WTC11 (cell line): ENCODE measurements at regions not wholly inside any gene's neighbourhood (a gene's known extent, or its start where the extent isn't known, plus 50 kb on each side); places are given as distances from the start of the nearest gene placed in this dataset.

ENCODE experiments used
- ATAC-seq: fragments of 200-7000 bp; cut with Tn5 transposase; 2 replicates; pipeline ENCODE4 v1.10.0; 2021; ENCODE audit warnings: mild to moderate bottlenecking, moderate library complexity
- CTCF ChIA-PET: fragments of 300-600 bp; sonication (Branson Sonifier 250); formaldehyde crosslinking; loops from one replicate; lab custom pipeline; 2021; ENCODE audit warnings: antibody characterized with exemption; lab: Charles Lee
- POLR2A ChIA-PET: fragments of 350-600 bp; sonication (Branson Sonifier 250); formaldehyde crosslinking; loops from one replicate; lab custom pipeline; 2021; ENCODE audit warnings: antibody characterized with exemption; lab: Charles Lee
- DNase-seq: peaks from one replicate; pipeline ENCODE4 v3.0.0; 2021; ENCODE audit warnings: low spot score
- H3K27ac Mint-ChIP-seq: 2 replicates; pipeline ENCODE4 v1.8.0; 2021; ENCODE audit warnings: mixed read lengths
- H3K27me3 Mint-ChIP-seq: 2 replicates; pipeline ENCODE4 v1.8.0; 2021; ENCODE audit warnings: low read depth, mild to moderate bottlenecking, moderate library complexity, mixed read lengths
- H3K36me3 Mint-ChIP-seq: 2 replicates; pipeline ENCODE4 v1.8.0; 2021; ENCODE audit warnings: mixed read lengths
- H3K4me1 Mint-ChIP-seq: 2 replicates; pipeline ENCODE4 v1.8.0; 2022; ENCODE audit warnings: mixed read lengths
- H3K4me3 Mint-ChIP-seq: 2 replicates; pipeline ENCODE4 v1.8.0; 2021; ENCODE audit warnings: mild to moderate bottlenecking, moderate library complexity, mixed read lengths
- H3K9me3 Mint-ChIP-seq: 2 replicates; pipeline ENCODE4 v1.8.0; 2021; ENCODE audit warnings: mixed read lengths
- ATF1 ChIP-seq: sonication (generic); formaldehyde crosslinking; IDR thresholded peaks from 2 replicates; pipeline ENCODE4 v1.8.1; 2023; ENCODE audit warnings: mild to moderate bottlenecking, moderate library complexity, missing genetic modification reagents
- CREM ChIP-seq: sonication (generic); formaldehyde crosslinking; IDR thresholded peaks from 2 replicates; pipeline ENCODE4 v1.8.1; 2022; ENCODE audit warnings: mild to moderate bottlenecking, missing genetic modification reagents, moderate library complexity
- HMGA2 ChIP-seq: fragments of 250-450 bp; sonication (Bioruptor Pico); IDR thresholded peaks from 2 replicates; pipeline ENCODE4 v1.4.0; 2021; ENCODE audit warnings: mild to moderate bottlenecking, moderate library complexity
- KAT7 ChIP-seq: sonication (generic); formaldehyde crosslinking; IDR thresholded peaks from 2 replicates; pipeline ENCODE4 v1.8.1; 2023; ENCODE audit warnings: missing genetic modification reagents, mild to moderate bottlenecking, borderline replicate concordance
- MXD4 ChIP-seq: fragments of 250-450 bp; sonication (Bioruptor Pico); IDR thresholded peaks from 2 replicates; pipeline ENCODE4 v1.8.0; 2021; ENCODE audit warnings: mild to moderate bottlenecking, moderate library complexity, borderline replicate concordance
- NR3C1 ChIP-seq: sonication (generic); formaldehyde crosslinking; conservative IDR thresholded peaks from 2 replicates; pipeline ENCODE4 v1.8.1; 2023; ENCODE audit warnings: low read depth, mild to moderate bottlenecking, missing genetic modification reagents
- SOX15 ChIP-seq: fragments of 250-450 bp; sonication (Bioruptor Pico); IDR thresholded peaks from 2 replicates; pipeline ENCODE4 v1.9.0; 2021; ENCODE audit warnings: mild to moderate bottlenecking
- SP1 ChIP-seq: sonication (generic); formaldehyde crosslinking; conservative IDR thresholded peaks from 2 replicates; pipeline ENCODE4 v1.8.1; 2022; ENCODE audit warnings: missing genetic modification reagents
- TEAD4 ChIP-seq: sonication (generic); formaldehyde crosslinking; IDR thresholded peaks from 2 replicates; pipeline ENCODE4 v1.8.0; 2022; ENCODE audit warnings: mild to moderate bottlenecking, missing genetic modification reagents
- ZNF138 ChIP-seq: sonication (generic); formaldehyde crosslinking; conservative IDR thresholded peaks from 2 replicates; pipeline ENCODE4 v1.8.1; 2022; ENCODE audit warnings: mild to moderate bottlenecking, moderate library complexity, missing genetic modification reagents
- ZNF423 ChIP-seq: fragments of 250-450 bp; sonication (Bioruptor Pico); IDR thresholded peaks from 2 replicates; pipeline ENCODE4 v2.1.2; 2022; ENCODE audit warnings: mild to moderate bottlenecking, moderate library complexity
- ZNF671 ChIP-seq: fragments of 250-450 bp; sonication (Bioruptor Pico); IDR thresholded peaks from 2 replicates; pipeline ENCODE4 v1.8.0; 2021; ENCODE audit warnings: mild to moderate bottlenecking
- TF ChIP-seq, protein P1 (sequence below): fragments of 250-450 bp; sonication (Bioruptor Pico); IDR thresholded peaks from 2 replicates; pipeline ENCODE4 v2.1.2; 2022; ENCODE audit warnings: mild to moderate bottlenecking, moderate library complexity
- TF ChIP-seq, protein P2 (sequence below): sonication (generic); formaldehyde crosslinking; IDR thresholded peaks from 2 replicates; pipeline ENCODE4 v1.8.1; 2022; ENCODE audit warnings: mild to moderate bottlenecking, missing genetic modification reagents, moderate library complexity, borderline replicate concordance
- TF ChIP-seq, protein P3 (sequence below): sonication (generic); formaldehyde crosslinking; IDR thresholded peaks from 2 replicates; pipeline ENCODE4 v1.8.0; 2023; ENCODE audit warnings: missing genetic modification reagents, mild to moderate bottlenecking, borderline replicate concordance
- TF ChIP-seq, protein P4 (sequence below): sonication (generic); formaldehyde crosslinking; IDR thresholded peaks from 2 replicates; pipeline ENCODE4 v1.8.0; 2022; ENCODE audit warnings: mild to moderate bottlenecking, missing genetic modification reagents
- TF ChIP-seq, protein P5 (sequence below): sonication (generic); formaldehyde crosslinking; IDR thresholded peaks from 2 replicates; pipeline ENCODE4 v1.8.1; 2022; ENCODE audit warnings: low read depth, missing genetic modification reagents, borderline replicate concordance

DNA sequence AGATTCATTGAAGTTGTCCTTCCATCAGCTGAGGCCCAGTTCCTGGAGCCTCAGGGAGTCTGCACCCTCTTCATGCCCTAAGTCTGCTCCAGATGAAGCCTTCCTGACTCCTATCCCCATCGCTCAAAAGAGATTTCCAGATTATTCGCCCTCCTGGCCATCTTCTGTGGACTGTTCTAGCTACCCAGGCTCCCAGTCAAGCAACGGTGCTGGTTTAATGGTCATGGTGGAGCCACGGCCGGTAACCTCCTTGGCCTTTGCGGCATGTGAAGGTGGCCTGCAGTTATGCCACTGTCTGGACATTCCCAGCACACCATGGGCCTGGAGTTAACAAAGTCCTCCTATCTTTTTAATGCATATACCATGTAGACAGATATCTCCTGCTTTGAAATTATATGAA, 140.1 kb upstream of the ASB18 start:
- ATAC-seq: no peak
- CTCF ChIA-PET: no interaction called here

DNA sequence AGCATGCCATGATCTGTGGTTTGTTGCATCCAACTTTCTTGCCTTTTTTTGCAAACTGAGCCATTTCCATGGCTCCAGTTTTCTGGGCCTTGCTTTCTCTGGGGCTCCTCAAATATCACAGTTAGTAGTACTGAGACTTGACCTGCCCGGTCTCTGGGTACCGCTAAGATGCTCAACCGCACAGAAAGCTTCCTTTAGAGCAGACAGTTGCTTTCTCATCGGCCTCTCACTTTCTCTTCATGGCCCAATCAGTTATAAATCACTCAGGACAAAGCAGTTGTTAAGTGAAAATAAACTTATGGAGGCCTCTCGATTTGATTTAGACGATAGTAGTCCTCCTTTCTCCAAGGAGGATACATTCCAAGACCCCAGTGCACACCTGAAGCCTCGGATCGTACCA, 141.2 kb upstream of the ASB18 start:
- peaks cover 35% of the 10 kb centered on the region for H3K4me1 Mint-ChIP-seq
- peaks cover 3% of the 10 kb centered on the region for H3K27me3 Mint-ChIP-seq
- H3K4me3 Mint-ChIP-seq: no peak overlapping the region
- ATAC-seq (no peak), DNase-seq (no peak)
- H3K36me3 Mint-ChIP-seq: peaks cover 3% of the 10 kb centered on the region; the same call in 1 of the 2 replicates
- peaks cover 19% of the 10 kb centered on the region for H3K9me3 Mint-ChIP-seq
- TF ChIP-seq ATF1 (CRISPR knock-in tag) (no peak), ZNF423 (CRISPR knock-in tag) (no peak), ZNF138 (CRISPR knock-in tag) (no peak), TEAD4 (CRISPR knock-in tag) (no peak), MXD4 (CRISPR knock-in tag) (no peak), NR3C1 (CRISPR knock-in tag) (no peak)
- ChIA-PET POLR2A (no interaction called here), CTCF (no interaction called here)
- H3K27ac Mint-ChIP-seq: no peak overlapping the region

More for the DNA sequence above, 140.1 kb upstream of the ASB18 start:
- H3K4me3 Mint-ChIP-seq: no peak overlapping the region
- H3K4me1 Mint-ChIP-seq: peaks cover 35% of the 10 kb centered on the region
- no peak overlapping the region for H3K27ac Mint-ChIP-seq
- TF ChIP-seq, protein P1, sequence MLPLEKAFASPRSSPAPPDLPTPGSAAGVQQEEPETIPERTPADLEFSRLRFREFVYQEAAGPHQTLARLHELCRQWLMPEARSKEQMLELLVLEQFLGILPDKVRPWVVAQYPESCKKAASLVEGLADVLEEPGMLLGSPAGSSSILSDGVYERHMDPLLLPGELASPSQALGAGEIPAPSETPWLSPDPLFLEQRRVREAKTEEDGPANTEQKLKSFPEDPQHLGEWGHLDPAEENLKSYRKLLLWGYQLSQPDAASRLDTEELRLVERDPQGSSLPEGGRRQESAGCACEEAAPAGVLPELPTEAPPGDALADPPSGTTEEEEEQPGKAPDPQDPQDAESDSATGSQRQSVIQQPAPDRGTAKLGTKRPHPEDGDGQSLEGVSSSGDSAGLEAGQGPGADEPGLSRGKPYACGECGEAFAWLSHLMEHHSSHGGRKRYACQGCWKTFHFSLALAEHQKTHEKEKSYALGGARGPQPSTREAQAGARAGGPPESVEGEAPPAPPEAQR (CRISPR knock-in tag): no peak
- TF ChIP-seq HMGA2 (CRISPR knock-in tag) (no peak), ZNF671 (CRISPR knock-in tag) (no peak), SOX15 (CRISPR knock-in tag) (no peak), SP1 (CRISPR knock-in tag) (no peak), CREM (no peak), KAT7 (CRISPR knock-in tag) (no peak)
- TF ChIP-seq, protein P2, sequence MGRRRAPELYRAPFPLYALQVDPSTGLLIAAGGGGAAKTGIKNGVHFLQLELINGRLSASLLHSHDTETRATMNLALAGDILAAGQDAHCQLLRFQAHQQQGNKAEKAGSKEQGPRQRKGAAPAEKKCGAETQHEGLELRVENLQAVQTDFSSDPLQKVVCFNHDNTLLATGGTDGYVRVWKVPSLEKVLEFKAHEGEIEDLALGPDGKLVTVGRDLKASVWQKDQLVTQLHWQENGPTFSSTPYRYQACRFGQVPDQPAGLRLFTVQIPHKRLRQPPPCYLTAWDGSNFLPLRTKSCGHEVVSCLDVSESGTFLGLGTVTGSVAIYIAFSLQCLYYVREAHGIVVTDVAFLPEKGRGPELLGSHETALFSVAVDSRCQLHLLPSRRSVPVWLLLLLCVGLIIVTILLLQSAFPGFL (CRISPR knock-in tag): no peak
- TF ChIP-seq, protein P3, sequence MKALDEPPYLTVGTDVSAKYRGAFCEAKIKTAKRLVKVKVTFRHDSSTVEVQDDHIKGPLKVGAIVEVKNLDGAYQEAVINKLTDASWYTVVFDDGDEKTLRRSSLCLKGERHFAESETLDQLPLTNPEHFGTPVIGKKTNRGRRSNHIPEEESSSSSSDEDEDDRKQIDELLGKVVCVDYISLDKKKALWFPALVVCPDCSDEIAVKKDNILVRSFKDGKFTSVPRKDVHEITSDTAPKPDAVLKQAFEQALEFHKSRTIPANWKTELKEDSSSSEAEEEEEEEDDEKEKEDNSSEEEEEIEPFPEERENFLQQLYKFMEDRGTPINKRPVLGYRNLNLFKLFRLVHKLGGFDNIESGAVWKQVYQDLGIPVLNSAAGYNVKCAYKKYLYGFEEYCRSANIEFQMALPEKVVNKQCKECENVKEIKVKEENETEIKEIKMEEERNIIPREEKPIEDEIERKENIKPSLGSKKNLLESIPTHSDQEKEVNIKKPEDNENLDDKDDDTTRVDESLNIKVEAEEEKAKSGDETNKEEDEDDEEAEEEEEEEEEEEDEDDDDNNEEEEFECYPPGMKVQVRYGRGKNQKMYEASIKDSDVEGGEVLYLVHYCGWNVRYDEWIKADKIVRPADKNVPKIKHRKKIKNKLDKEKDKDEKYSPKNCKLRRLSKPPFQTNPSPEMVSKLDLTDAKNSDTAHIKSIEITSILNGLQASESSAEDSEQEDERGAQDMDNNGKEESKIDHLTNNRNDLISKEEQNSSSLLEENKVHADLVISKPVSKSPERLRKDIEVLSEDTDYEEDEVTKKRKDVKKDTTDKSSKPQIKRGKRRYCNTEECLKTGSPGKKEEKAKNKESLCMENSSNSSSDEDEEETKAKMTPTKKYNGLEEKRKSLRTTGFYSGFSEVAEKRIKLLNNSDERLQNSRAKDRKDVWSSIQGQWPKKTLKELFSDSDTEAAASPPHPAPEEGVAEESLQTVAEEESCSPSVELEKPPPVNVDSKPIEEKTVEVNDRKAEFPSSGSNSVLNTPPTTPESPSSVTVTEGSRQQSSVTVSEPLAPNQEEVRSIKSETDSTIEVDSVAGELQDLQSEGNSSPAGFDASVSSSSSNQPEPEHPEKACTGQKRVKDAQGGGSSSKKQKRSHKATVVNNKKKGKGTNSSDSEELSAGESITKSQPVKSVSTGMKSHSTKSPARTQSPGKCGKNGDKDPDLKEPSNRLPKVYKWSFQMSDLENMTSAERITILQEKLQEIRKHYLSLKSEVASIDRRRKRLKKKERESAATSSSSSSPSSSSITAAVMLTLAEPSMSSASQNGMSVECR (CRISPR knock-in tag): no peak
- TF ChIP-seq, protein P4, sequence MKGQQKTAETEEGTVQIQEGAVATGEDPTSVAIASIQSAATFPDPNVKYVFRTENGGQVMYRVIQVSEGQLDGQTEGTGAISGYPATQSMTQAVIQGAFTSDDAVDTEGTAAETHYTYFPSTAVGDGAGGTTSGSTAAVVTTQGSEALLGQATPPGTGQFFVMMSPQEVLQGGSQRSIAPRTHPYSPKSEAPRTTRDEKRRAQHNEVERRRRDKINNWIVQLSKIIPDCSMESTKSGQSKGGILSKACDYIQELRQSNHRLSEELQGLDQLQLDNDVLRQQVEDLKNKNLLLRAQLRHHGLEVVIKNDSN: no peak
- TF ChIP-seq, protein P5, sequence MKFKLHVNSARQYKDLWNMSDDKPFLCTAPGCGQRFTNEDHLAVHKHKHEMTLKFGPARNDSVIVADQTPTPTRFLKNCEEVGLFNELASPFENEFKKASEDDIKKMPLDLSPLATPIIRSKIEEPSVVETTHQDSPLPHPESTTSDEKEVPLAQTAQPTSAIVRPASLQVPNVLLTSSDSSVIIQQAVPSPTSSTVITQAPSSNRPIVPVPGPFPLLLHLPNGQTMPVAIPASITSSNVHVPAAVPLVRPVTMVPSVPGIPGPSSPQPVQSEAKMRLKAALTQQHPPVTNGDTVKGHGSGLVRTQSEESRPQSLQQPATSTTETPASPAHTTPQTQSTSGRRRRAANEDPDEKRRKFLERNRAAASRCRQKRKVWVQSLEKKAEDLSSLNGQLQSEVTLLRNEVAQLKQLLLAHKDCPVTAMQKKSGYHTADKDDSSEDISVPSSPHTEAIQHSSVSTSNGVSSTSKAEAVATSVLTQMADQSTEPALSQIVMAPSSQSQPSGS (CRISPR knock-in tag): no peak
- no peak for DNase-seq
- H3K36me3 Mint-ChIP-seq: no peaks in the 10 kb centered on the region; the same call in 1 of the 2 replicates
- POLR2A ChIA-PET: no interaction called here
- peaks cover 19% of the 10 kb centered on the region for H3K9me3 Mint-ChIP-seq
- peaks cover 3% of the 10 kb centered on the region for H3K27me3 Mint-ChIP-seq
